ENCODE measurements at regions not wholly inside any gene's neighbourhood (a gene's known extent, or its start where the extent isn't known, plus 50 kb on each side); places are given as distances from the start of the nearest gene placed in this dataset.

DNA sequence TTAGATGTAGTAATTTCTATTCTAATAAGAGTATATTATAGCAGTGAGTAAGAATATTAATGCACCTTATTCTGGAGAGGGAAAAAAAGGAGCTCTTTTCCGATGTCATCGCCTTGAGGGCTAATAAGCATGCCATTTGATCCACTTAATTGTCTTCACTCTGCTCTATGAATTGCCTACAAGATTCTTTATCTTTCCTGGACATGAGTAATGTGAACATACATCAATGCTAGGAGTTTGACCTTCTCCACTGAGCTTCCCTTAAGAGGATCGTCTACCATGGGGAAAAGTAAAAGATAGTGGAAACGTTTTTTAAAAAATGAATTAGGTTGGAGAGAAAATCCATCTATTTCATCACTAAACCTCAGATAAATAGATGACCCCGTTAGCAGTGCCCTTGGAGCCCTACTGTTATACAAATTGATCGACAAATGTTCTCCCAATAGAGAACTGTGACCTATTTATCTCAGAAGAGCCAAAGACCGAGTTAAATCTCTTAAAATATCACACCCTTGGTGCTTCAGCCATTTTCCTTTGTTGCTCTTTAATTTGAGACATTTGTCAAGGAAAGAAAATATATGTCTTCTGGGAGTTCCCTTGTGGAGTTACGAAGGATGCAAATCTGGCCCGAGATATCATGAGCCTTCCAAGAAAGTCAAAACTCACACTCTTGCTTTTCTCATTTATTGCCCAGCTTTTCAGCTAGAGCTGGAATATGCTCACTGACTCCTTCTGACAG, 898.5 kb downstream of the KCNJ2 start:
- TF ChIP-seq, protein P1, sequence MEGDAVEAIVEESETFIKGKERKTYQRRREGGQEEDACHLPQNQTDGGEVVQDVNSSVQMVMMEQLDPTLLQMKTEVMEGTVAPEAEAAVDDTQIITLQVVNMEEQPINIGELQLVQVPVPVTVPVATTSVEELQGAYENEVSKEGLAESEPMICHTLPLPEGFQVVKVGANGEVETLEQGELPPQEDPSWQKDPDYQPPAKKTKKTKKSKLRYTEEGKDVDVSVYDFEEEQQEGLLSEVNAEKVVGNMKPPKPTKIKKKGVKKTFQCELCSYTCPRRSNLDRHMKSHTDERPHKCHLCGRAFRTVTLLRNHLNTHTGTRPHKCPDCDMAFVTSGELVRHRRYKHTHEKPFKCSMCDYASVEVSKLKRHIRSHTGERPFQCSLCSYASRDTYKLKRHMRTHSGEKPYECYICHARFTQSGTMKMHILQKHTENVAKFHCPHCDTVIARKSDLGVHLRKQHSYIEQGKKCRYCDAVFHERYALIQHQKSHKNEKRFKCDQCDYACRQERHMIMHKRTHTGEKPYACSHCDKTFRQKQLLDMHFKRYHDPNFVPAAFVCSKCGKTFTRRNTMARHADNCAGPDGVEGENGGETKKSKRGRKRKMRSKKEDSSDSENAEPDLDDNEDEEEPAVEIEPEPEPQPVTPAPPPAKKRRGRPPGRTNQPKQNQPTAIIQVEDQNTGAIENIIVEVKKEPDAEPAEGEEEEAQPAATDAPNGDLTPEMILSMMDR (IDR thresholded peaks at IDR 0.05), result no peak
- TF ChIP-seq SIN3A (IDR thresholded peaks at IDR 0.05; ENCODE audit: borderline replicate concordance, insufficient read depth, low read depth, low read length) (no peak), POLR2AphosphoS5 (IDR thresholded peaks at IDR 0.05; ENCODE audit: low read depth, low read length) (no peak), TCF7L2 (IDR thresholded peaks at IDR 0.05; ENCODE audit: low read depth, low read length) (no peak)
- TF ChIP-seq, protein P2, sequence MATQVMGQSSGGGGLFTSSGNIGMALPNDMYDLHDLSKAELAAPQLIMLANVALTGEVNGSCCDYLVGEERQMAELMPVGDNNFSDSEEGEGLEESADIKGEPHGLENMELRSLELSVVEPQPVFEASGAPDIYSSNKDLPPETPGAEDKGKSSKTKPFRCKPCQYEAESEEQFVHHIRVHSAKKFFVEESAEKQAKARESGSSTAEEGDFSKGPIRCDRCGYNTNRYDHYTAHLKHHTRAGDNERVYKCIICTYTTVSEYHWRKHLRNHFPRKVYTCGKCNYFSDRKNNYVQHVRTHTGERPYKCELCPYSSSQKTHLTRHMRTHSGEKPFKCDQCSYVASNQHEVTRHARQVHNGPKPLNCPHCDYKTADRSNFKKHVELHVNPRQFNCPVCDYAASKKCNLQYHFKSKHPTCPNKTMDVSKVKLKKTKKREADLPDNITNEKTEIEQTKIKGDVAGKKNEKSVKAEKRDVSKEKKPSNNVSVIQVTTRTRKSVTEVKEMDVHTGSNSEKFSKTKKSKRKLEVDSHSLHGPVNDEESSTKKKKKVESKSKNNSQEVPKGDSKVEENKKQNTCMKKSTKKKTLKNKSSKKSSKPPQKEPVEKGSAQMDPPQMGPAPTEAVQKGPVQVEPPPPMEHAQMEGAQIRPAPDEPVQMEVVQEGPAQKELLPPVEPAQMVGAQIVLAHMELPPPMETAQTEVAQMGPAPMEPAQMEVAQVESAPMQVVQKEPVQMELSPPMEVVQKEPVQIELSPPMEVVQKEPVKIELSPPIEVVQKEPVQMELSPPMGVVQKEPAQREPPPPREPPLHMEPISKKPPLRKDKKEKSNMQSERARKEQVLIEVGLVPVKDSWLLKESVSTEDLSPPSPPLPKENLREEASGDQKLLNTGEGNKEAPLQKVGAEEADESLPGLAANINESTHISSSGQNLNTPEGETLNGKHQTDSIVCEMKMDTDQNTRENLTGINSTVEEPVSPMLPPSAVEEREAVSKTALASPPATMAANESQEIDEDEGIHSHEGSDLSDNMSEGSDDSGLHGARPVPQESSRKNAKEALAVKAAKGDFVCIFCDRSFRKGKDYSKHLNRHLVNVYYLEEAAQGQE (IDR thresholded peaks at IDR 0.05; ENCODE audit: insufficient read depth in 1 of 2, low read depth in 2 of 2, low read length in 1 of 2), result no peak

Measured in Panc1 (cell line).